Lower leg skin (tissue), 3 donors: ENCODE measurements at regions not wholly inside any gene's neighbourhood (a gene's known extent, or its start where the extent isn't known, plus 50 kb on each side); places are given as distances from the start of the nearest gene placed in this dataset.

ENCODE experiments used
- POLR2A ChIP-seq, 2 donors: fragments of 450-650 bp; IDR thresholded peaks; one replicate each; pipeline ENCODE4 v1.6.1; 2016 to 2017; ENCODE audit warnings: antibody characterized with exemption in 2 of 2, mild to moderate bottlenecking in 1 of 2, moderate library complexity in 1 of 2
- TF ChIP-seq, protein P1 (sequence below), 3 donors: fragments of 450-650 bp; IDR thresholded peaks; one replicate each; pipeline ENCODE4 v1.5.1; 2016; ENCODE audit warnings: antibody characterized with exemption in 3 of 3, mild to moderate bottlenecking in 3 of 3, moderate library complexity in 2 of 3

- TF ChIP-seq, protein P1, sequence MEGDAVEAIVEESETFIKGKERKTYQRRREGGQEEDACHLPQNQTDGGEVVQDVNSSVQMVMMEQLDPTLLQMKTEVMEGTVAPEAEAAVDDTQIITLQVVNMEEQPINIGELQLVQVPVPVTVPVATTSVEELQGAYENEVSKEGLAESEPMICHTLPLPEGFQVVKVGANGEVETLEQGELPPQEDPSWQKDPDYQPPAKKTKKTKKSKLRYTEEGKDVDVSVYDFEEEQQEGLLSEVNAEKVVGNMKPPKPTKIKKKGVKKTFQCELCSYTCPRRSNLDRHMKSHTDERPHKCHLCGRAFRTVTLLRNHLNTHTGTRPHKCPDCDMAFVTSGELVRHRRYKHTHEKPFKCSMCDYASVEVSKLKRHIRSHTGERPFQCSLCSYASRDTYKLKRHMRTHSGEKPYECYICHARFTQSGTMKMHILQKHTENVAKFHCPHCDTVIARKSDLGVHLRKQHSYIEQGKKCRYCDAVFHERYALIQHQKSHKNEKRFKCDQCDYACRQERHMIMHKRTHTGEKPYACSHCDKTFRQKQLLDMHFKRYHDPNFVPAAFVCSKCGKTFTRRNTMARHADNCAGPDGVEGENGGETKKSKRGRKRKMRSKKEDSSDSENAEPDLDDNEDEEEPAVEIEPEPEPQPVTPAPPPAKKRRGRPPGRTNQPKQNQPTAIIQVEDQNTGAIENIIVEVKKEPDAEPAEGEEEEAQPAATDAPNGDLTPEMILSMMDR (IDR thresholded peaks at IDR 0.05), result no peak
- no peak for TF ChIP-seq POLR2A (IDR thresholded peaks at IDR 0.05)
These were observed 89.4 kb upstream of the MAPRE2 start for GRCh38 chr18:34951625-34952379.
